HEK293 (cell line): ENCODE measurements at regions not wholly inside any gene's neighbourhood (a gene's known extent, or its start where the extent isn't known, plus 50 kb on each side); places are given as distances from the start of the nearest gene placed in this dataset.
A peak's percentile ranks its signal among the peaks of the same experiment; 100 is the strongest.
"Not testable (repeated sequence)": the region's sequence is repeated elsewhere in the genome, so short reads cannot be mapped to it uniquely, and the experiment has no call there.

Experiments used
- CTCF ChIA-PET: fragments of 350-600 bp; formaldehyde crosslinking; extraction: SDS; loops from one replicate; lab custom pipeline; 2021; ENCODE audit warnings: antibody characterized with exemption; lab: Yijun Ruan, JAX
- POLR2A ChIA-PET: fragments of 300-600 bp; formaldehyde crosslinking; extraction: SDS; loops from one replicate; lab custom pipeline; 2020; ENCODE audit warnings: antibody characterized with exemption, inconsistent platforms; lab: Yijun Ruan, JAX
- H3K27ac ChIP-seq: fragments of 200-500 bp; sonication (Bioruptor generic); 2 replicates; pipeline ENCODE4 v1.5.1; 2014; ENCODE audit warnings: low read depth, low read length, control low read depth, inconsistent platforms; ENCODE audit errors: extremely low read depth
- H3K36me3 ChIP-seq, 2 experiments: fragments of 200-500 bp in 1 of 2; sonication (Bioruptor generic) in 1 of 2; 1 replicate in 1 of 2; 2 replicates in 1 of 2; pipeline ENCODE4 v1.5.1; 2014 to 2017; ENCODE audit warnings: inconsistent platforms in 2 of 2, low read length in 2 of 2; ENCODE audit not compliant: control insufficient read depth in 2 of 2, insufficient read depth in 1 of 2
- H3K4me1 ChIP-seq: fragments of 200-500 bp; sonication (Bioruptor generic); 2 replicates; pipeline ENCODE4 v1.5.1; 2014; ENCODE audit warnings: mild to moderate bottlenecking, low read length, inconsistent platforms; ENCODE audit not compliant: control insufficient read depth, insufficient read depth
- H3K4me3 ChIP-seq: 2 replicates; pipeline ENCODE4 v1.5.1; 2011; ENCODE audit warnings: low read depth, mild to moderate bottlenecking, control low read depth, low read length, moderate library complexity
- H3K9me3 ChIP-seq: fragments of 200-500 bp; sonication (Bioruptor generic); 2 replicates; pipeline ENCODE4 v1.5.1; 2014; ENCODE audit warnings: low read depth, low read length, inconsistent platforms; ENCODE audit not compliant: control insufficient read depth, insufficient read depth
- BCL11A ChIP-seq: fragments of 450-650 bp; formaldehyde crosslinking; IDR thresholded peaks from 2 replicates; pipeline ENCODE4 v1.5.1; 2016; ENCODE audit warnings: low read depth, missing biosample characterization, missing genetic modification characterization
- KLF8 ChIP-seq: fragments of 450-650 bp; formaldehyde crosslinking; IDR thresholded peaks from 2 replicates; pipeline ENCODE4 v1.5.1; 2016; ENCODE audit warnings: missing biosample characterization, missing genetic modification characterization
- MYNN ChIP-seq: fragments of 450-650 bp; formaldehyde crosslinking; IDR thresholded peaks from 2 replicates; pipeline ENCODE4 v1.5.1; 2016; ENCODE audit warnings: missing biosample characterization, missing genetic modification characterization, borderline replicate concordance
- ZNF140 ChIP-seq: fragments of 450-650 bp; formaldehyde crosslinking; IDR thresholded peaks from 2 replicates; pipeline ENCODE4 v1.5.1; 2016; ENCODE audit warnings: missing biosample characterization, missing genetic modification characterization
- ZNF274 ChIP-seq, 2 experiments: fragments of 200-500 bp in 1 of 2; fragments of 450-650 bp in 1 of 2; sonication (Bioruptor generic) in 1 of 2; formaldehyde crosslinking in 1 of 2; IDR thresholded peaks; 2 replicates each; pipeline versions ENCODE4 v1.5.1 to v1.6.1; 2014 to 2016; ENCODE audit warnings: borderline replicate concordance in 1 of 2, inconsistent platforms in 1 of 2, low read length in 1 of 2, missing biosample characterization in 1 of 2, missing genetic modification characterization in 1 of 2
- ZNF324 ChIP-seq: fragments of 450-650 bp; formaldehyde crosslinking; IDR thresholded peaks from 2 replicates; pipeline ENCODE4 v1.5.1; 2016; ENCODE audit warnings: missing biosample characterization, missing genetic modification characterization
- ZNF433 ChIP-seq: fragments of 450-650 bp; formaldehyde crosslinking; IDR thresholded peaks from 2 replicates; pipeline ENCODE4 v1.5.1; 2016; ENCODE audit warnings: missing biosample characterization, missing genetic modification characterization, low read depth
- ZNF514 ChIP-seq: fragments of 450-650 bp; formaldehyde crosslinking; IDR thresholded peaks from 2 replicates; pipeline ENCODE4 v1.5.1; 2016; ENCODE audit warnings: missing biosample characterization, missing genetic modification characterization
- ZNF585B ChIP-seq: fragments of 450-650 bp; formaldehyde crosslinking; IDR thresholded peaks from 2 replicates; pipeline ENCODE4 v1.5.1; 2016; ENCODE audit warnings: missing biosample characterization, missing genetic modification characterization
- ZNF658 ChIP-seq: fragments of 450-650 bp; formaldehyde crosslinking; IDR thresholded peaks from 2 replicates; pipeline ENCODE4; 2016; ENCODE audit warnings: missing biosample characterization, missing genetic modification characterization
- ZSCAN16 ChIP-seq: fragments of 450-650 bp; formaldehyde crosslinking; IDR thresholded peaks from 2 replicates; pipeline ENCODE4 v1.5.1; 2016; ENCODE audit warnings: missing biosample characterization, missing genetic modification characterization
- TF ChIP-seq, protein P1 (sequence below): fragments of 450-650 bp; formaldehyde crosslinking; IDR thresholded peaks from 2 replicates; pipeline ENCODE4 v1.5.1; 2016; ENCODE audit warnings: missing biosample characterization, missing genetic modification characterization
- TF ChIP-seq, protein P2 (sequence below): fragments of 450-650 bp; formaldehyde crosslinking; IDR thresholded peaks from 2 replicates; pipeline ENCODE4 v1.5.1; 2016; ENCODE audit warnings: missing biosample characterization, missing genetic modification characterization
- TF ChIP-seq, protein P3 (sequence below): fragments of 450-650 bp; formaldehyde crosslinking; IDR thresholded peaks from 2 replicates; pipeline ENCODE4 v1.5.1; 2016; ENCODE audit warnings: missing biosample characterization, missing genetic modification characterization
- TF ChIP-seq, protein P4 (sequence below): fragments of 450-650 bp; formaldehyde crosslinking; conservative IDR thresholded peaks from 2 replicates; pipeline ENCODE4 v1.5.1; 2016; ENCODE audit warnings: low read depth, missing biosample characterization, missing genetic modification characterization
- TF ChIP-seq, protein P5 (sequence below): fragments of 450-650 bp; formaldehyde crosslinking; IDR thresholded peaks from 2 replicates; pipeline ENCODE4 v1.5.1; 2017; ENCODE audit warnings: missing biosample characterization, missing genetic modification characterization
- TF ChIP-seq, protein P6 (sequence below): fragments of 450-650 bp; formaldehyde crosslinking; IDR thresholded peaks from 2 replicates; pipeline ENCODE4 v1.5.1; 2017; ENCODE audit warnings: missing biosample characterization, missing genetic modification characterization
- TF ChIP-seq, protein P7 (sequence below): sonication (generic); formaldehyde crosslinking; IDR thresholded peaks from 2 replicates; pipeline ENCODE4 v1.8.1; 2022; ENCODE audit warnings: mild to moderate bottlenecking, moderate library complexity, missing genetic modification reagents

DNA sequence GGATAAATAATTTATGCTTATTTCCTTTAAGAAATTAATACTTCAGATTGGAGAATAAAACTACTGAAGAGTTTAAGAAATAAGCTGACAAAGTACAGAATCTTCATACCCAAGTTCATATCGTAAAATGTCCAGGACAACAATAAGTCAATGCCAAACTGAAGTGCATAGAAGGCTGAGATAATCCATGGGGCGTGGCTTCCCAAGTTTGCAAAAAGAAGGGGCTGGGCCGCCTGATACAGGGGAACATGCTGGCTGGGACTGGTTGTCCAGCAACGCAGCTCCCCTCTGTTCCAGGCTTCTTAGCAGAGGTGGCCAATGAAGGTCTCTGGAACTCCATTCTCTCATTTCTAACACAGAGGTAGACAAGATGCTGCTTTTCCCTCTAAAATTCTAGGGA, 189.5 kb upstream of the SPOPL start (continued):
- TF ChIP-seq, protein P1, sequence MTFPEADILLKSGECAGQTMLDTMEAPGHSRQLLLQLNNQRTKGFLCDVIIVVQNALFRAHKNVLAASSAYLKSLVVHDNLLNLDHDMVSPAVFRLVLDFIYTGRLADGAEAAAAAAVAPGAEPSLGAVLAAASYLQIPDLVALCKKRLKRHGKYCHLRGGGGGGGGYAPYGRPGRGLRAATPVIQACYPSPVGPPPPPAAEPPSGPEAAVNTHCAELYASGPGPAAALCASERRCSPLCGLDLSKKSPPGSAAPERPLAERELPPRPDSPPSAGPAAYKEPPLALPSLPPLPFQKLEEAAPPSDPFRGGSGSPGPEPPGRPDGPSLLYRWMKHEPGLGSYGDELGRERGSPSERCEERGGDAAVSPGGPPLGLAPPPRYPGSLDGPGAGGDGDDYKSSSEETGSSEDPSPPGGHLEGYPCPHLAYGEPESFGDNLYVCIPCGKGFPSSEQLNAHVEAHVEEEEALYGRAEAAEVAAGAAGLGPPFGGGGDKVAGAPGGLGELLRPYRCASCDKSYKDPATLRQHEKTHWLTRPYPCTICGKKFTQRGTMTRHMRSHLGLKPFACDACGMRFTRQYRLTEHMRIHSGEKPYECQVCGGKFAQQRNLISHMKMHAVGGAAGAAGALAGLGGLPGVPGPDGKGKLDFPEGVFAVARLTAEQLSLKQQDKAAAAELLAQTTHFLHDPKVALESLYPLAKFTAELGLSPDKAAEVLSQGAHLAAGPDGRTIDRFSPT (tag by site-specific recombination), result no peak
- no peak for TF ChIP-seq BCL11A
- TF ChIP-seq, all 188 proteins: peak for 0

DNA sequence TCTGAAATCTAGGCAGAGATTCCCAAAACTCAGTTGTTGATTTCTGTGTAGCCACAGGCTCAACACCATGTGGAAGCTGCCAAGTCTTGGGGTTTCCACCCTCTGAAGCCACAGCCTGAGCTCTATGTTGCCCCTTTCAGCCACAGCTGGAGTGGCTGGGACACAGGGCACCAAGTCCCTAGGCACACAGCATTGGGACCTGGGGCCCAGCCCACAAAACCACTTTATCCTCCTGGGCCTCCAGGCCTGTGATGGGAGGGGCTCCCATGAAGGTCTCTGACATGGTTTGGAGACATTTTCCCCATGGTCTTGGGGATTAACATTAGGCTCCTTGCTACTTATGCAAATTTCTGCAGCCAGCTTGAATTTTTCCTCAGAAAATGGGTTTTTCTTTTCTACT, 186.0 kb upstream of the SPOPL start:
- CTCF ChIA-PET, H3K9me3 ChIP-seq, H3K36me3 ChIP-seq, H3K27ac ChIP-seq, H3K4me3 ChIP-seq, POLR2A ChIA-PET, H3K4me1 ChIP-seq: not testable (repeated sequence)
- peak; percentile 83 for TF ChIP-seq ZNF585B

DNA sequence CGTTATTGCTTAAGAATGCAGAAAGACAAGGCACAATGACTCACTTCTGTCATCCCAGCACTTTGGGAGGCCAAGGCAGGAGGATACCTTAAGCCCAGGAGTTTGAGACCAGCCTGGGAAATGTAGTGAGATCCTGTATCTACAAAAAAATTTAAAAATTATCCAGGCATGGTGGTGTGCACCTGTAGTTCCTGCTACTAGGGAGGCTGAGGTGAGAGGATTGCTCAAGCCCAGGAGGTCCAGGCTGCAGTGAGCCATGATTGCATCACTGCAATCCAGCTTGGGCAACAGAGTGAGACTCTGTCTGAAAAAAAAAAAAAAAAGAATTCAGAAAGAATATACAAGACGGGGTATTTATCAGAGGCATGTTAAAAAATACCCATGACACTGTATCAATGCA, 182.0 kb upstream of the SPOPL start:
- Histone ChIP-seq H3K36me3 (no peaks in the 10 kb centered on the region), H3K27ac (no peak overlapping the region), H3K4me1 (no peaks in the 10 kb centered on the region), H3K9me3 (no peaks in the 10 kb centered on the region), H3K4me3 (no peak overlapping the region)
- ChIA-PET CTCF (interaction anchor here (0.7 kb wide), 1 partner anchor 20 kb away, joined by 3 read pairs; no protein-coding TSS in a partner anchor), POLR2A (no interaction called here)
- TF ChIP-seq KLF8 (tag by site-specific recombination) (no peak), MYNN (tag by site-specific recombination) (no peak), ZSCAN16 (no peak), ZNF433 (tag by site-specific recombination) (no peak), ZNF274 (IDR thresholded peaks at IDR 0.05; ENCODE audit: low read length) (no peak), ZNF274 (tag by site-specific recombination; IDR thresholded peaks at IDR 0.05; ENCODE audit: borderline replicate concordance) (no peak), ZNF140 (no peak), ZNF658 (tag by site-specific recombination) (no peak), ZNF324 (tag by site-specific recombination) (no peak), ZNF514 (no peak)
- TF ChIP-seq, protein P2, sequence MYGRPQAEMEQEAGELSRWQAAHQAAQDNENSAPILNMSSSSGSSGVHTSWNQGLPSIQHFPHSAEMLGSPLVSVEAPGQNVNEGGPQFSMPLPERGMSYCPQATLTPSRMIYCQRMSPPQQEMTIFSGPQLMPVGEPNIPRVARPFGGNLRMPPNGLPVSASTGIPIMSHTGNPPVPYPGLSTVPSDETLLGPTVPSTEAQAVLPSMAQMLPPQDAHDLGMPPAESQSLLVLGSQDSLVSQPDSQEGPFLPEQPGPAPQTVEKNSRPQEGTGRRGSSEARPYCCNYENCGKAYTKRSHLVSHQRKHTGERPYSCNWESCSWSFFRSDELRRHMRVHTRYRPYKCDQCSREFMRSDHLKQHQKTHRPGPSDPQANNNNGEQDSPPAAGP (tag by site-specific recombination), result no peak
- TF ChIP-seq, protein P3, sequence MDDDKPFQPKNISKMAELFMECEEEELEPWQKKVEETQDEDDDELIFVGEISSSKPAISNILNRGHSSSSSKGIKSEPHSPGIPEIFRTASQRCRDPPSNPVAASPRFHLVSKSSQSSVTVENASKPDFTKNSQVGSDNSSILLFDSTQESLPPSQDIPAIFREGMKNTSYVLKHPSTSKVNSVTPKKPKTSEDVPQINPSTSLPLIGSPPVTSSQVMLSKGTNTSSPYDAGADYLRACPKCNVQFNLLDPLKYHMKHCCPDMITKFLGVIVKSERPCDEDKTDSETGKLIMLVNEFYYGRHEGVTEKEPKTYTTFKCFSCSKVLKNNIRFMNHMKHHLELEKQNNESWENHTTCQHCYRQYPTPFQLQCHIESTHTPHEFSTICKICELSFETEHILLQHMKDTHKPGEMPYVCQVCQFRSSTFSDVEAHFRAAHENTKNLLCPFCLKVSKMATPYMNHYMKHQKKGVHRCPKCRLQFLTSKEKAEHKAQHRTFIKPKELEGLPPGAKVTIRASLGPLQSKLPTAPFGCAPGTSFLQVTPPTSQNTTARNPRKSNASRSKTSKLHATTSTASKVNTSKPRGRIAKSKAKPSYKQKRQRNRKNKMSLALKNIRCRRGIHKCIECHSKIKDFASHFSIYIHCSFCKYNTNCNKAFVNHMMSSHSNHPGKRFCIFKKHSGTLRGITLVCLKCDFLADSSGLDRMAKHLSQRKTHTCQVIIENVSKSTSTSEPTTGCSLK, result no peak
- TF ChIP-seq, protein P4, sequence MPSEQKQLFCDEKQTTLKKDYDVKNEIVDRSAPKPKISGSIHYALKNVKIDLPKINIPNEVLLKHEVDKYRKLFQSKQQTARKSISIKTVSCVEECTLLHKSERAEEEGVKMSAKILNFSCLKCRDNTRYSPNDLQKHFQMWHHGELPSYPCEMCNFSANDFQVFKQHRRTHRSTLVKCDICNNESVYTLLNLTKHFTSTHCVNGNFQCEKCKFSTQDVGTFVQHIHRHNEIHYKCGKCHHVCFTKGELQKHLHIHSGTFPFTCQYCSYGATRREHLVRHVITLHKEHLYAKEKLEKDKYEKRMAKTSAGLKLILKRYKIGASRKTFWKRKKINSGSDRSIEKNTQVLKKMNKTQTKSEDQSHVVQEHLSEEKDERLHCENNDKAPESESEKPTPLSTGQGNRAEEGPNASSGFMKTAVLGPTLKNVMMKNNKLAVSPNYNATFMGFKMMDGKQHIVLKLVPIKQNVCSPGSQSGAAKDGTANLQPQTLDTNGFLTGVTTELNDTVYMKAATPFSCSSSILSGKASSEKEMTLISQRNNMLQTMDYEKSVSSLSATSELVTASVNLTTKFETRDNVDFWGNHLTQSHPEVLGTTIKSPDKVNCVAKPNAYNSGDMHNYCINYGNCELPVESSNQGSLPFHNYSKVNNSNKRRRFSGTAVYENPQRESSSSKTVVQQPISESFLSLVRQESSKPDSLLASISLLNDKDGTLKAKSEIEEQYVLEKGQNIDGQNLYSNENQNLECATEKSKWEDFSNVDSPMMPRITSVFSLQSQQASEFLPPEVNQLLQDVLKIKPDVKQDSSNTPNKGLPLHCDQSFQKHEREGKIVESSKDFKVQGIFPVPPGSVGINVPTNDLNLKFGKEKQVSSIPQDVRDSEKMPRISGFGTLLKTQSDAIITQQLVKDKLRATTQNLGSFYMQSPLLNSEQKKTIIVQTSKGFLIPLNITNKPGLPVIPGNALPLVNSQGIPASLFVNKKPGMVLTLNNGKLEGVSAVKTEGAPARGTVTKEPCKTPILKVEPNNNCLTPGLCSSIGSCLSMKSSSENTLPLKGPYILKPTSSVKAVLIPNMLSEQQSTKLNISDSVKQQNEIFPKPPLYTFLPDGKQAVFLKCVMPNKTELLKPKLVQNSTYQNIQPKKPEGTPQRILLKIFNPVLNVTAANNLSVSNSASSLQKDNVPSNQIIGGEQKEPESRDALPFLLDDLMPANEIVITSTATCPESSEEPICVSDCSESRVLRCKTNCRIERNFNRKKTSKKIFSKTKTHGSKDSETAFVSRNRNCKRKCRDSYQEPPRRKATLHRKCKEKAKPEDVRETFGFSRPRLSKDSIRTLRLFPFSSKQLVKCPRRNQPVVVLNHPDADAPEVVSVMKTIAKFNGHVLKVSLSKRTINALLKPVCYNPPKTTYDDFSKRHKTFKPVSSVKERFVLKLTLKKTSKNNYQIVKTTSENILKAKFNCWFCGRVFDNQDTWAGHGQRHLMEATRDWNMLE (tag by site-specific recombination), result no peak
- TF ChIP-seq, protein P5, sequence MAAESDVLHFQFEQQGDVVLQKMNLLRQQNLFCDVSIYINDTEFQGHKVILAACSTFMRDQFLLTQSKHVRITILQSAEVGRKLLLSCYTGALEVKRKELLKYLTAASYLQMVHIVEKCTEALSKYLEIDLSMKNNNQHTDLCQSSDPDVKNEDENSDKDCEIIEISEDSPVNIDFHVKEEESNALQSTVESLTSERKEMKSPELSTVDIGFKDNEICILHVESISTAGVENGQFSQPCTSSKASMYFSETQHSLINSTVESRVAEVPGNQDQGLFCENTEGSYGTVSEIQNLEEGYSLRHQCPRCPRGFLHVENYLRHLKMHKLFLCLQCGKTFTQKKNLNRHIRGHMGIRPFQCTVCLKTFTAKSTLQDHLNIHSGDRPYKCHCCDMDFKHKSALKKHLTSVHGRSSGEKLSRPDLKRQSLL (tag by site-specific recombination), result no peak
- TF ChIP-seq, protein P6, sequence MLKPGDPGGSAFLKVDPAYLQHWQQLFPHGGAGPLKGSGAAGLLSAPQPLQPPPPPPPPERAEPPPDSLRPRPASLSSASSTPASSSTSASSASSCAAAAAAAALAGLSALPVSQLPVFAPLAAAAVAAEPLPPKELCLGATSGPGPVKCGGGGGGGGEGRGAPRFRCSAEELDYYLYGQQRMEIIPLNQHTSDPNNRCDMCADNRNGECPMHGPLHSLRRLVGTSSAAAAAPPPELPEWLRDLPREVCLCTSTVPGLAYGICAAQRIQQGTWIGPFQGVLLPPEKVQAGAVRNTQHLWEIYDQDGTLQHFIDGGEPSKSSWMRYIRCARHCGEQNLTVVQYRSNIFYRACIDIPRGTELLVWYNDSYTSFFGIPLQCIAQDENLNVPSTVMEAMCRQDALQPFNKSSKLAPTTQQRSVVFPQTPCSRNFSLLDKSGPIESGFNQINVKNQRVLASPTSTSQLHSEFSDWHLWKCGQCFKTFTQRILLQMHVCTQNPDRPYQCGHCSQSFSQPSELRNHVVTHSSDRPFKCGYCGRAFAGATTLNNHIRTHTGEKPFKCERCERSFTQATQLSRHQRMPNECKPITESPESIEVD (tag by site-specific recombination), result no peak
- TF ChIP-seq, protein P7, sequence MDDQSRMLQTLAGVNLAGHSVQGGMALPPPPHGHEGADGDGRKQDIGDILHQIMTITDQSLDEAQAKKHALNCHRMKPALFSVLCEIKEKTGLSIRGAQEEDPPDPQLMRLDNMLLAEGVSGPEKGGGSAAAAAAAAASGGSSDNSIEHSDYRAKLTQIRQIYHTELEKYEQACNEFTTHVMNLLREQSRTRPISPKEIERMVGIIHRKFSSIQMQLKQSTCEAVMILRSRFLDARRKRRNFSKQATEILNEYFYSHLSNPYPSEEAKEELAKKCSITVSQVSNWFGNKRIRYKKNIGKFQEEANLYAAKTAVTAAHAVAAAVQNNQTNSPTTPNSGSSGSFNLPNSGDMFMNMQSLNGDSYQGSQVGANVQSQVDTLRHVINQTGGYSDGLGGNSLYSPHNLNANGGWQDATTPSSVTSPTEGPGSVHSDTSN, result no peak
